HG03064 (cell line): ENCODE measurements at regions not wholly inside any gene's neighbourhood (a gene's known extent, or its start where the extent isn't known, plus 50 kb on each side); places are given as distances from the start of the nearest gene placed in this dataset.
"Not testable (repeated sequence)": the region's sequence is repeated elsewhere in the genome, so short reads cannot be mapped to it uniquely, and the experiment has no call there.

Source experiments
- ATAC-seq: cut with Tn5 transposase; IDR thresholded peaks from one replicate; pipeline ENCODE4 v1.9.1; 2021; ENCODE audit warnings: low read depth; ENCODE audit not compliant: unreplicated experiment

GRCh38 chr6:144390886-144391285 is 105.8 kb downstream of the UTRN start:
- no peak for ATAC-seq

- ATAC-seq: no peak
Observed at GRCh38 chr6:144392536-144392935, 107.4 kb downstream of the UTRN start.

GRCh38 chr6:144394210-144394609 is 109.1 kb downstream of the UTRN start:
- ATAC-seq: no peak

- ATAC-seq: no peak
Observed at GRCh38 chr6:144395014-144395413, 109.9 kb downstream of the UTRN start.

GRCh38 chr6:144395826-144396225 is 110.7 kb downstream of the UTRN start:
- no peak for ATAC-seq

GRCh38 chr6:144397141-144397540 is 112.0 kb downstream of the UTRN start:
- ATAC-seq: no peak

- ATAC-seq: no peak
Observed at GRCh38 chr6:144400321-144400720, 115.2 kb downstream of the UTRN start.

- no peak for ATAC-seq
Observed at GRCh38 chr6:144401736-144402733, 116.9 kb downstream of the UTRN start.

- ATAC-seq: no peak
Observed at GRCh38 chr6:144402750-144403149, 117.6 kb downstream of the UTRN start.

GRCh38 chr6:144405163-144405562 is 120.0 kb downstream of the UTRN start:
- no peak for ATAC-seq

GRCh38 chr6:144406796-144407195 is 121.7 kb downstream of the UTRN start:
- no peak for ATAC-seq

GRCh38 chr6:144408161-144408560 is 123.0 kb downstream of the UTRN start:
- no peak for ATAC-seq

GRCh38 chr6:144410059-144410458 is 124.9 kb downstream of the UTRN start:
- no peak for ATAC-seq

- ATAC-seq: not testable (repeated sequence)
Observed at GRCh38 chr6:144410574-144410973, 125.4 kb downstream of the UTRN start.

- ATAC-seq: no peak
Observed at GRCh38 chr6:144411531-144412165, 126.5 kb downstream of the UTRN start.

GRCh38 chr6:144413418-144413817 is 128.3 kb downstream of the UTRN start:
- ATAC-seq: no peak

- no peak for ATAC-seq
Observed at GRCh38 chr6:144415014-144415413, 129.9 kb downstream of the UTRN start.

GRCh38 chr6:144415835-144416237 is 130.7 kb downstream of the UTRN start:
- ATAC-seq: no peak

GRCh38 chr6:144416244-144416643 is 131.1 kb downstream of the UTRN start:
- no peak for ATAC-seq

GRCh38 chr6:144416773-144417172 is 131.6 kb downstream of the UTRN start:
- ATAC-seq: no peak

GRCh38 chr6:144417681-144418080 is 132.5 kb downstream of the UTRN start:
- ATAC-seq: no peak
